H9 (cell line): ENCODE measurements at regions not wholly inside any gene's neighbourhood (a gene's known extent, or its start where the extent isn't known, plus 50 kb on each side); places are given as distances from the start of the nearest gene placed in this dataset.

Experiments
- DNase-seq: peaks from one replicate; pipeline ENCODE4 v3.0.0-alpha.2; 2017
- H2AFZ ChIP-seq: one replicate; pipeline ENCODE4 v1.6.1; 2013; ENCODE audit warnings: mild to moderate bottlenecking, low read length, control low read depth, moderate library complexity
- H2AK5ac ChIP-seq: 2 replicates; pipeline ENCODE4 v1.6.1; 2013; ENCODE audit warnings: low read length, control low read depth, mixed read lengths; ENCODE audit not compliant: insufficient read length
- H2BK120ac ChIP-seq: one replicate; pipeline ENCODE4 v1.6.1; 2013; ENCODE audit warnings: low read depth, mild to moderate bottlenecking, low read length, control low read depth, inconsistent platforms; ENCODE audit not compliant: poor library complexity, severe bottlenecking
- H2BK12ac ChIP-seq: 2 replicates; pipeline ENCODE4 v1.6.1; 2013; ENCODE audit warnings: low read length, control low read depth, mixed read lengths, low read depth; ENCODE audit not compliant: insufficient read length
- H2BK15ac ChIP-seq: 2 replicates; pipeline ENCODE4 v1.6.1; 2013; ENCODE audit warnings: low read depth, low read length, control low read depth
- H2BK20ac ChIP-seq: one replicate; pipeline ENCODE4 v1.6.1; 2013; ENCODE audit warnings: low read depth, mild to moderate bottlenecking, low read length, control low read depth, inconsistent platforms; ENCODE audit not compliant: poor library complexity, severe bottlenecking
- H2BK5ac ChIP-seq: 2 replicates; pipeline ENCODE4 v1.6.1; 2013; ENCODE audit warnings: low read length, control low read depth, mixed read lengths; ENCODE audit not compliant: insufficient read length
- H3K14ac ChIP-seq: 2 replicates; pipeline ENCODE4 v1.6.1; 2013; ENCODE audit warnings: low read length, control low read depth; ENCODE audit not compliant: insufficient read depth
- H3K18ac ChIP-seq: 2 replicates; pipeline ENCODE4 v1.6.1; 2013; ENCODE audit warnings: low read depth, mild to moderate bottlenecking, mixed read lengths, low read length, control low read depth; ENCODE audit not compliant: insufficient read length
- H3K23ac ChIP-seq: 2 replicates; pipeline ENCODE4 v1.6.1; 2013; ENCODE audit warnings: low read length, control low read depth, mixed read lengths, low read depth; ENCODE audit not compliant: insufficient read length
- H3K23me2 ChIP-seq: 2 replicates; pipeline ENCODE4 v1.6.1; 2013; ENCODE audit warnings: low read depth, mild to moderate bottlenecking, mixed read lengths, low read length, control low read depth; ENCODE audit not compliant: insufficient read length, poor library complexity, severe bottlenecking
- H3K27ac ChIP-seq: 2 replicates; pipeline ENCODE4 v1.5.1; 2013; ENCODE audit warnings: low read length, control low read depth, mixed read lengths, low read depth; ENCODE audit not compliant: insufficient read length
- H3K27me3 ChIP-seq: 2 replicates; pipeline ENCODE4 v1.6.1; 2013; ENCODE audit warnings: low read length, control low read depth, inconsistent platforms; ENCODE audit not compliant: insufficient read depth
- H3K4ac ChIP-seq: 2 replicates; pipeline ENCODE4 v1.6.1; 2013; ENCODE audit warnings: low read depth, mild to moderate bottlenecking, control low read depth, inconsistent platforms, low read length, moderate library complexity
- H3K4me1 ChIP-seq: 2 replicates; pipeline ENCODE4 v1.6.1; 2013; ENCODE audit warnings: low read length, control low read depth, inconsistent platforms; ENCODE audit not compliant: insufficient read depth
- H3K4me2 ChIP-seq: 2 replicates; pipeline ENCODE4 v1.6.1; 2013; ENCODE audit warnings: low read length, control low read depth, mixed read lengths; ENCODE audit not compliant: insufficient read length, insufficient read depth
- H3K56ac ChIP-seq: 2 replicates; pipeline ENCODE4 v1.6.1; 2013; ENCODE audit warnings: low read depth, mild to moderate bottlenecking, mixed read lengths, low read length, control low read depth; ENCODE audit not compliant: insufficient read length
- H3K79me1 ChIP-seq: 2 replicates; pipeline ENCODE4 v1.6.1; 2013; ENCODE audit warnings: low read depth, mild to moderate bottlenecking, moderate library complexity, low read length, control low read depth, inconsistent platforms; ENCODE audit not compliant: insufficient read depth, poor library complexity, severe bottlenecking
- H3K79me2 ChIP-seq: 2 replicates; pipeline ENCODE4 v1.6.1; 2013; ENCODE audit warnings: low read length, control low read depth, inconsistent platforms; ENCODE audit not compliant: insufficient read depth
- H3K9ac ChIP-seq: 2 replicates; pipeline ENCODE4 v1.6.1; 2013; ENCODE audit warnings: low read length, control low read depth, mixed read lengths; ENCODE audit not compliant: insufficient read length; ENCODE audit errors: extremely low read depth
- H3K9me3 ChIP-seq: one replicate; pipeline ENCODE4 v1.6.1; 2013; ENCODE audit warnings: low read depth, low read length, inconsistent platforms; ENCODE audit not compliant: control insufficient read depth
- H3T11ph ChIP-seq: one replicate; pipeline ENCODE4 v1.6.1; 2013; ENCODE audit warnings: mild to moderate bottlenecking, low read length, control low read depth, inconsistent platforms
- H4K20me1 ChIP-seq: one replicate; pipeline ENCODE4 v1.6.1; 2013; ENCODE audit not compliant: control insufficient read depth, insufficient read length, insufficient read depth
- H4K5ac ChIP-seq: 2 replicates; pipeline ENCODE4 v1.6.1; 2013; ENCODE audit warnings: low read depth, mild to moderate bottlenecking, mixed read lengths, low read length, control low read depth; ENCODE audit not compliant: insufficient read length
- H4K8ac ChIP-seq: replicated peaks from 2 replicates; pipeline ENCODE4 v1.6.1; 2013; ENCODE audit warnings: low read length, control low read depth, mixed read lengths, low read depth; ENCODE audit not compliant: insufficient read length
- H4K91ac ChIP-seq: 2 replicates; pipeline ENCODE4 v1.6.1; 2013; ENCODE audit warnings: low read depth, mild to moderate bottlenecking, moderate library complexity, mixed read lengths, low read length, control low read depth; ENCODE audit not compliant: insufficient read length
- H3K27ac Mint-ChIP-seq, 3 experiments: 2 replicates in 2 of 3; 3 replicates in 1 of 3; pipeline ENCODE4 v1.8.0; 2020 to 2021; ENCODE audit warnings: mixed read lengths in 3 of 3, mild to moderate bottlenecking in 1 of 3, moderate library complexity in 1 of 3
- H3K27me3 Mint-ChIP-seq: 2 replicates; pipeline ENCODE4 v1.8.0; 2021; ENCODE audit warnings: low read depth, mild to moderate bottlenecking, moderate library complexity, mixed read lengths
- H3K36me3 Mint-ChIP-seq, 3 experiments: 2 replicates in 2 of 3; 3 replicates in 1 of 3; pipeline ENCODE4 v1.8.0; 2020 to 2021; ENCODE audit warnings: low read depth in 3 of 3, mixed read lengths in 3 of 3; ENCODE audit not compliant: insufficient read depth in 1 of 3
- H3K4me1 Mint-ChIP-seq, 2 experiments: 2 replicates each; pipeline ENCODE4 v1.8.0; 2020; ENCODE audit warnings: mixed read lengths in 2 of 2
- H3K4me3 Mint-ChIP-seq, 2 experiments: 2 replicates in 1 of 2; 3 replicates in 1 of 2; pipeline ENCODE4 v1.8.0; 2020 to 2021; ENCODE audit warnings: mild to moderate bottlenecking in 2 of 2, mixed read lengths in 2 of 2, moderate library complexity in 1 of 2
- H3K9me3 Mint-ChIP-seq, 2 experiments: 2 replicates in 1 of 2; 3 replicates in 1 of 2; pipeline ENCODE4 v1.8.0; 2020; ENCODE audit warnings: mild to moderate bottlenecking in 2 of 2, mixed read lengths in 2 of 2, moderate library complexity in 1 of 2
- CTCF ChIP-seq: fragments of 200-600 bp; sonication (generic); conservative IDR thresholded peaks from 3 replicates; pipeline ENCODE4 v1.8.0; 2021; ENCODE audit warnings: antibody characterized with exemption, mild to moderate bottlenecking
- WGBS: extraction: QIAGEN DNeasy Blood & Tissue Kit; methylation state at CpG from one replicate; pipeline ENCODE4 v1.1.7; 2013; ENCODE audit warnings: missing lambda C conversion rate, low lambda C conversion rate, mixed read lengths; ENCODE audit not compliant: insufficient read length; ENCODE audit errors: extremely low coverage; 5-methylcytosine and 5-hydroxymethylcytosine counted together

GRCh38 chr20:40599987-40600386, 89.0 kb downstream of the MAFB start:
- Histone ChIP-seq H2AFZ (no peak overlapping the region), H3K18ac (no peak overlapping the region), H2BK20ac (no peak overlapping the region), H2BK5ac (no peak overlapping the region), H3K23ac (no peak overlapping the region), H4K5ac (no peak overlapping the region), H3K27me3 (no peaks in the 10 kb centered on the region), H3K4me1 (no peaks in the 10 kb centered on the region), H2BK12ac (no peak overlapping the region), H3K4me2 (no peak overlapping the region), H3K79me1 (no peaks in the 10 kb centered on the region), H3K9me3 (no peaks in the 10 kb centered on the region), H3K23me2 (no peaks in the 10 kb centered on the region), H3T11ph (no peak overlapping the region), H4K91ac (no peak overlapping the region), H2BK15ac (no peak overlapping the region), H4K20me1 (no peaks in the 10 kb centered on the region), H3K14ac (no peak overlapping the region), H2AK5ac (no peak overlapping the region), H3K4ac (no peak overlapping the region), H2BK120ac (no peak overlapping the region), H3K27ac (no peak overlapping the region), H3K56ac (no peak overlapping the region), H3K79me2 (no peaks in the 10 kb centered on the region), H4K8ac (no peak overlapping the region), H3K9ac (no peak overlapping the region)
- Mint-ChIP-seq H3K4me3 (no peak overlapping the region), H3K4me1 (peaks cover 0 to 3% of the 10 kb centered on the region in 2 experiments; a peak in 2 of 4 replicates), H3K36me3 (peaks cover 4 to 14% (median 6%) of the 10 kb centered on the region in 3 experiments; a peak in 5 of 7 replicates), H3K9me3 (peaks cover 13 to 20% of the 10 kb centered on the region in 2 experiments), H3K27me3 (peaks cover 4% of the 10 kb centered on the region; the same call in 1 of the 2 replicates), H3K27ac (no peak overlapping the region)
- WGBS, result no CpG with 5 or more reads among the region's 3 CpGs
- no peak for DNase-seq
- no peak for TF ChIP-seq CTCF
